MCF 10A (cell line): ENCODE measurements at regions not wholly inside any gene's neighbourhood (a gene's known extent, or its start where the extent isn't known, plus 50 kb on each side); places are given as distances from the start of the nearest gene placed in this dataset.

ENCODE experiments used
- BruUV-seq: library from RNA; stranded (reverse); fragments of 400-500 nt; replicated peaks from 2 replicates; lab custom pipeline; 2021; lab: Mats Ljungman, UMichigan
- CTCF ChIA-PET: fragments of 300-600 bp; sonication (Branson Sonifier 250); formaldehyde crosslinking; extraction: SDS; loops from one replicate; lab custom pipeline; 2021; ENCODE audit warnings: antibody characterized with exemption, inconsistent platforms; lab: Yijun Ruan, JAX
- POLR2A ChIA-PET: fragments of 300-600, 350-650 bp; sonication (Branson Sonifier 250); formaldehyde crosslinking; extraction: SDS; loops from one replicate; lab custom pipeline; 2020; ENCODE audit warnings: antibody characterized with exemption, inconsistent platforms; lab: Yijun Ruan, JAX
- DNase-seq: peaks from one replicate; pipeline ENCODE4 v3.0.0-alpha.2; 2018; ENCODE audit not compliant: unreplicated experiment
- H3K27ac Mint-ChIP-seq: one replicate; pipeline ENCODE4 v1.8.0; 2022; ENCODE audit warnings: mild to moderate bottlenecking, low read depth, mixed read lengths; ENCODE audit not compliant: unreplicated experiment
- H3K27me3 Mint-ChIP-seq: one replicate; pipeline ENCODE4 v1.8.0; 2022; ENCODE audit warnings: mixed read lengths; ENCODE audit not compliant: insufficient read depth, unreplicated experiment
- H3K36me3 Mint-ChIP-seq: one replicate; pipeline ENCODE4 v1.8.0; 2022; ENCODE audit warnings: mild to moderate bottlenecking, moderate library complexity, mixed read lengths; ENCODE audit not compliant: insufficient read depth, unreplicated experiment
- H3K4me1 Mint-ChIP-seq: one replicate; pipeline ENCODE4 v1.8.0; 2022; ENCODE audit warnings: mixed read lengths; ENCODE audit not compliant: insufficient read depth, unreplicated experiment
- H3K4me3 Mint-ChIP-seq: one replicate; pipeline ENCODE4 v1.8.0; 2022; ENCODE audit warnings: mild to moderate bottlenecking, moderate library complexity, mixed read lengths; ENCODE audit not compliant: unreplicated experiment
- H3K9me3 Mint-ChIP-seq: one replicate; pipeline ENCODE4 v1.8.0; 2022; ENCODE audit warnings: mixed read lengths; ENCODE audit not compliant: unreplicated experiment
- CTCF ChIP-seq: fragments of 200-600 bp; IDR thresholded peaks from one replicate; pipeline ENCODE4 v1.8.0; 2022; ENCODE audit warnings: antibody characterized with exemption, mild to moderate bottlenecking; ENCODE audit not compliant: unreplicated experiment
- intact Hi-C: fragments of 100-400 bp; cut with micrococcal nuclease; formaldehyde crosslinking; loops from 2 replicates; pipeline ENCODE4 v1.14.1; 2022

- TF ChIP-seq CTCF: no peak
- Mint-ChIP-seq H3K27ac (no peak overlapping the region), H3K9me3 (no peaks in the 10 kb centered on the region), H3K4me3 (no peak overlapping the region), H3K36me3 (no peaks in the 10 kb centered on the region), H3K27me3 (no peaks in the 10 kb centered on the region), H3K4me1 (no peaks in the 10 kb centered on the region)
- no peak for DNase-seq
- intact Hi-C loops: no loop called here
- BruUV-seq: no TSS peak
- POLR2A ChIA-PET: no interaction called here
- CTCF ChIA-PET: no interaction called here
Observed at GRCh38 chr18:1421502-1421901, 516.8 kb downstream of the ADCYAP1 start.

GRCh38 chr18:1422634-1423033 lies 518.0 kb downstream of the ADCYAP1 start:
- no peaks in the 10 kb centered on the region for H3K27me3 Mint-ChIP-seq

DNA sequence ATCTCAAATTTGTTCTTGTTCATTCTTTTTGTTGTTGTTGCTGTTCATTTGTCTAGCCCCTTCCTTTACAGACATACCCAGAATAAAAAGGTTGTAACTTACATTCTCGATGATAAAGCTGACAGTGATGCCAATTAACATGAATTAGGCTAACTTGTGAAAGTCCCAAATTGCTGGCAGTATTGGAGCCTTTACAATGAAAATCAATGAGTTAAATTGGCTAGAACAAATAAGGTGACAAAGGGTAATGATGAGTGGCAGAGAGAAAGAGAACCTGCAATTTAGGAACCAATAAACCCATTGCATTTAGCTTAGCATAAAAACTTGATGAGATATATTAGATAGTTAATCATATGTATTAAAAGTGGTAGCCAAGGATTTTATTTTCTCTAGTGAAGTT lies 521.0 kb downstream of the ADCYAP1 start:
- ChIA-PET POLR2A (no interaction called here), CTCF (interaction anchor here (1.0 kb wide), 1 partner anchor 13 kb away, joined by 3 read pairs; no protein-coding TSS in a partner anchor)
- H3K4me3 Mint-ChIP-seq: no peak overlapping the region
- DNase-seq: no peak
- no peaks in the 10 kb centered on the region for H3K4me1 Mint-ChIP-seq
- TF ChIP-seq CTCF: no peak
- no peaks in the 10 kb centered on the region for H3K27me3 Mint-ChIP-seq
- BruUV-seq: no TSS peak
- H3K36me3 Mint-ChIP-seq: no peaks in the 10 kb centered on the region
- intact Hi-C loops: no loop called here
- no peak overlapping the region for H3K27ac Mint-ChIP-seq
- peaks cover 3% of the 10 kb centered on the region for H3K9me3 Mint-ChIP-seq

More at GRCh38 chr18:1422634-1423033, 518.0 kb downstream of the ADCYAP1 start:
- Mint-ChIP-seq H3K27ac (no peak overlapping the region), H3K9me3 (no peaks in the 10 kb centered on the region), H3K4me3 (no peak overlapping the region), H3K36me3 (no peaks in the 10 kb centered on the region), H3K4me1 (no peaks in the 10 kb centered on the region)
- DNase-seq: no peak
- POLR2A ChIA-PET: no interaction called here
- intact Hi-C loops: no loop called here
- CTCF ChIA-PET: no interaction called here
- no TSS peak for BruUV-seq
- TF ChIP-seq CTCF: no peak

- Mint-ChIP-seq H3K27ac (no peak overlapping the region), H3K4me1 (no peaks in the 10 kb centered on the region), H3K27me3 (no peaks in the 10 kb centered on the region), H3K9me3 (peaks cover 6% of the 10 kb centered on the region), H3K4me3 (no peak overlapping the region), H3K36me3 (no peaks in the 10 kb centered on the region)
- BruUV-seq: no TSS peak
- no peak for DNase-seq
- POLR2A ChIA-PET: no interaction called here
- TF ChIP-seq CTCF: no peak
- CTCF ChIA-PET: no interaction called here
- intact Hi-C loops: no loop called here
Observed at GRCh38 chr18:1435487-1435886, 530.8 kb downstream of the ADCYAP1 start.
